Activated B cell treated with CpG ODN at 0.5 μM for 24 hours (primary cell): ENCODE measurements at regions not wholly inside any gene's neighbourhood (a gene's known extent, or its start where the extent isn't known, plus 50 kb on each side); places are given as distances from the start of the nearest gene placed in this dataset.

Source experiments
- ATAC-seq: fragments of 200-7000 bp; cut with Tn5 transposase; one replicate; pipeline ENCODE4 v1.10.0; 2021; ENCODE audit warnings: low read depth, mild to moderate bottlenecking, moderate library complexity
- CTCF ChIA-PET: fragments of 350-600 bp; sonication (Branson Sonifier 250); formaldehyde crosslinking; loops from one replicate; lab custom pipeline; 2021; ENCODE audit warnings: antibody characterized with exemption; lab: Charles Lee
- POLR2A ChIA-PET: fragments of 350-600 bp; sonication (Branson Sonifier 250); formaldehyde crosslinking; loops from one replicate; lab custom pipeline; 2021; ENCODE audit warnings: antibody characterized with exemption; lab: Charles Lee
- DNase-seq: peaks from one replicate; pipeline ENCODE4 v3.0.0; 2022
- H3K27ac Mint-ChIP-seq: one replicate; pipeline ENCODE4 v1.8.0; 2020; ENCODE audit warnings: mixed read lengths
- H3K27me3 Mint-ChIP-seq: one replicate; pipeline ENCODE4 v1.8.0; 2021; ENCODE audit warnings: mixed read lengths
- H3K36me3 Mint-ChIP-seq: one replicate; pipeline ENCODE4 v1.8.0; 2021; ENCODE audit warnings: low read depth, mixed read lengths
- H3K4me1 Mint-ChIP-seq: one replicate; pipeline ENCODE4 v1.8.0; 2021; ENCODE audit warnings: mixed read lengths
- H3K4me3 Mint-ChIP-seq: one replicate; pipeline ENCODE4 v1.8.0; 2020; ENCODE audit warnings: mild to moderate bottlenecking, mixed read lengths
- H3K9me3 Mint-ChIP-seq: one replicate; pipeline ENCODE4 v1.8.0; 2020; ENCODE audit warnings: mixed read lengths
- intact Hi-C: fragments of 100-400 bp; cut with micrococcal nuclease; formaldehyde crosslinking; loops from one replicate; pipeline ENCODE4 v1.15.1; 2024
- TF ChIP-seq, protein P1 (sequence below): fragments of 200-600 bp; IDR thresholded peaks from one replicate; pipeline ENCODE4 v1.8.0; 2022; ENCODE audit warnings: antibody characterized with exemption, mild to moderate bottlenecking

DNA sequence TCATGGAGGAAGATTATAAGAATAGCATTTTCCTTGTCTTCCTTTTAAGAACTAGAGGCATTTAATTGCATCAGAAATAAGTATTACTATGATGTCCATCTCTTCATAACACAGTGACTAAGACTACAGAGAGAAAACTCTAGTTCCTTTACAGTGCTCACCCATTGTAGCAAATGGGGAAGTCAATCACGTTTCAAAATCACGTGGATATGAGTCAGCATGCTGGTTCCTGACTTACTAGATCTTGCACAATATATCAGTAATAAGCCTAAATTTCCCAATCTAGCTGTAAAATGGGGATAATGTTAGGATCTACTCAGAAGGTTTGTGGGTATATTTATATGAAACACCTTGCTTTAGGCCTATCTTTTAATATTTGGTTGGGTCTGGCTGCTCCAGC is 254.8 kb upstream of the EOMES start:
- no peak overlapping the region for H3K27ac Mint-ChIP-seq
- no peak overlapping the region for H3K4me3 Mint-ChIP-seq
- H3K27me3 Mint-ChIP-seq: no peaks in the 10 kb centered on the region
- no peaks in the 10 kb centered on the region for H3K36me3 Mint-ChIP-seq
- POLR2A ChIA-PET: no interaction called here
- CTCF ChIA-PET: no interaction called here
- H3K9me3 Mint-ChIP-seq: peaks cover 3% of the 10 kb centered on the region
- ATAC-seq (peak; percentile 37), DNase-seq (no peak)
- no peaks in the 10 kb centered on the region for H3K4me1 Mint-ChIP-seq
- TF ChIP-seq, protein P1, sequence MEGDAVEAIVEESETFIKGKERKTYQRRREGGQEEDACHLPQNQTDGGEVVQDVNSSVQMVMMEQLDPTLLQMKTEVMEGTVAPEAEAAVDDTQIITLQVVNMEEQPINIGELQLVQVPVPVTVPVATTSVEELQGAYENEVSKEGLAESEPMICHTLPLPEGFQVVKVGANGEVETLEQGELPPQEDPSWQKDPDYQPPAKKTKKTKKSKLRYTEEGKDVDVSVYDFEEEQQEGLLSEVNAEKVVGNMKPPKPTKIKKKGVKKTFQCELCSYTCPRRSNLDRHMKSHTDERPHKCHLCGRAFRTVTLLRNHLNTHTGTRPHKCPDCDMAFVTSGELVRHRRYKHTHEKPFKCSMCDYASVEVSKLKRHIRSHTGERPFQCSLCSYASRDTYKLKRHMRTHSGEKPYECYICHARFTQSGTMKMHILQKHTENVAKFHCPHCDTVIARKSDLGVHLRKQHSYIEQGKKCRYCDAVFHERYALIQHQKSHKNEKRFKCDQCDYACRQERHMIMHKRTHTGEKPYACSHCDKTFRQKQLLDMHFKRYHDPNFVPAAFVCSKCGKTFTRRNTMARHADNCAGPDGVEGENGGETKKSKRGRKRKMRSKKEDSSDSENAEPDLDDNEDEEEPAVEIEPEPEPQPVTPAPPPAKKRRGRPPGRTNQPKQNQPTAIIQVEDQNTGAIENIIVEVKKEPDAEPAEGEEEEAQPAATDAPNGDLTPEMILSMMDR: no peak
- intact Hi-C loops: no loop called here

DNA sequence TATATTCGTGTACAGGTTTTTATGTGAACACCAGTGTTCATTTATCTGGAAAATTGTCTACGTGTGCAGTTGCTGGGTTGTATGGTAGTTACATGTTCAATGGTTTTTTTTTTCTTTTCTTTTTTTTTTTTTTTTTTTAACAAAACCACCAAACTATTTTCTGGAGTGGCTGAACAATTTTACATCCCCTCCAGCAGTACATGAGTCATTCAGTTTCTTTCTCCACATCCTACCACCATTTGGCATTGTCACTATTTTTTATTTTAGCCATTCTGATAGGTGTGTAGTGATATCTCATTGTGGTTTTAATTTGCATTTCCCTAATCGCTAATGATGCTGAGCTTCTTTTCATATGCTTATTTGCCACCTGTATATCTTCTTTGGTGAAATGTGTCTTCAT is 256.3 kb upstream of the EOMES start:
- H3K9me3 Mint-ChIP-seq: peaks cover 3% of the 10 kb centered on the region
- no peaks in the 10 kb centered on the region for H3K36me3 Mint-ChIP-seq
- POLR2A ChIA-PET: interaction anchor here (0.7 kb wide), 1 partner anchor 18 kb away, joined by 5 read pairs; no protein-coding TSS in a partner anchor
- DNase-seq: no peak
- H3K4me1 Mint-ChIP-seq: no peaks in the 10 kb centered on the region
- CTCF ChIA-PET: no interaction called here
- no peak overlapping the region for H3K4me3 Mint-ChIP-seq
- no peak for ATAC-seq
- TF ChIP-seq, protein P1: no peak
- no peak overlapping the region for H3K27ac Mint-ChIP-seq
- H3K27me3 Mint-ChIP-seq: no peaks in the 10 kb centered on the region
- intact Hi-C loops: no loop called here

DNA sequence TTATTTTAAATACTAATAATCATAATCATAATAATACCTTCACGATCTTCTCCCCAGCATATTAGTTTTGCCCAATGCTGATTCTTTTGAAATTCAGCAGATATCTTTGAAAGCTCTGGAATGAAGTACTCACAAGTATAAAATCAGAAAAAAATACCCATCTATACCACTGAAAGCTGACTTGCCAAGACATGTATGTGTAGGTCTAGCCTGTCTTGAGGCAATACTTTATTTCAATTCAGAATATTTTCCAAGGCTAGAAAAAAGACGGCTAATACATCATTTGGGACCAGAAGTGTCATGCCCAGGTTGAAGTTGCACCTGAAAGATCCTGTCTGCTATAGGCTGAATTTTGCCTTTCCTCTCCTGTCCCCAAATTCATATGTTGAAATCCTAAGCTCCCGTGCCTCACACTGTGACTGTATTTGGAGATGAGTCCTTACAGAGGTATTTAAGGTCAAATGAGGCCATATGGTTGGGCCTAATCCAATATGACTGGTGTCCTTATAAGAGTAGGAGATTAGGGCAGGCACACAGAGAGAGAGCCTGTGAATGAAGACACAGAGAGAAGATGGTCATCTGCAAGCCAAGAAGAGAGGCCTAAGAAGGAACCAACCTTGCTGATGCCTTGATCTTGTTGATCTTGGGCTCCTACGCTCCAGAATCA is 255.9 kb upstream of the CMC1 start:
- Mint-ChIP-seq H3K27me3 (no peaks in the 10 kb centered on the region), H3K36me3 (no peaks in the 10 kb centered on the region), H3K9me3 (no peaks in the 10 kb centered on the region), H3K4me3 (no peak overlapping the region), H3K27ac (no peak overlapping the region), H3K4me1 (no peaks in the 10 kb centered on the region)
- ChIA-PET CTCF (no interaction called here), POLR2A (no interaction called here)
- TF ChIP-seq, protein P1: no peak
- intact Hi-C loops: no loop called here
- no peak for DNase-seq
- no peak for ATAC-seq

DNA sequence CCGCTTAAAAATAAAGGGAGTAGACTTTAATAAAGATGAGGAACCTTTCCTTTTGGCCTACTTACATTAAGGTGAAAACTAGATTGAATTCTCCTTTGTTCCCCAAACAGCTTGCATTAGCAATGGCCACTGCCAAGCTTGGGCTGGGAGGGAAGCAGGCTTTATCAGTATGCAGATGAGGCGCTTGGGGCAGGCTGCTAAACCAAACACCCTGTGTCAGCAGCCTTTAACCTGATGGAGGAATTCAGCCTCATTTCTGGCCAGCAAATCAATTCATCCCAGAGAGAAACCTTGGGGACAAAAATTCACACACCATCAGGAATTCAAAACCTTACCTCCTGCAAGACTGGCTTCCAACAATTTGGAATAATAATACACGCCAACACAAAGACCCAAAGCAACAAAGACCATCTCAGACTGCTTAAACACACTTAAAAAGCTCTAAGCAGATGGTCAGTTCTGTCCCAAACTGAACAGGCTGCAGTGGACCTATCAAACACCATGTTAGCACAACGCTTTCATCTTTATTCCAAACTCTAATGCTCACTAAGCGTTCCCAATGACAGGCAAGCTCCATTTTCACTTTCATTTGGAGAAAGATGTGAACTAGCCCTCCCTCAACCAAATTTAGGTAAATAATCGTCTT is 255.1 kb upstream of the CMC1 start:
- CTCF ChIA-PET: no interaction called here
- Mint-ChIP-seq H3K9me3 (no peaks in the 10 kb centered on the region), H3K27me3 (no peaks in the 10 kb centered on the region), H3K36me3 (no peaks in the 10 kb centered on the region), H3K4me1 (no peaks in the 10 kb centered on the region), H3K27ac (no peak overlapping the region), H3K4me3 (no peak overlapping the region)
- no peak for ATAC-seq
- POLR2A ChIA-PET: no interaction called here
- DNase-seq: no peak
- intact Hi-C loops: no loop called here
- TF ChIP-seq, protein P1: no peak

DNA sequence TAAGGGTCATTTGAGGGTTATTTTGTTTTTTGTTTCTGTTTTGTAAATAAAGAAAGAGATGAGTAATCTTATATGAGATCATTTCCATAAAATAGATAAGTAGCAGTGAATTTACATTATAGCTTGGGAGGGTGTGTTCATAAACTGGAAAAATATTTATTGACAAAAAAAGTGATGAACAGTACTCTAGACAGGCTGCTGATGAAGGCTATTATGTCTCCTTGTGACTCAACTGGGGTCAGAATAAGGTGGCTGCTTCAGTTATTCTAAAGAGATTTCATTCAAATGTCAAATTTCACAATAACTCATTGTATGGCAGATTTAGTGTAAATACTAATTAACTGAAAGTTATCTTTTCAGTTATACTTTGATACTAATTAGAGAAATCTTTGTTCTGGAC is 251.1 kb upstream of the CMC1 start:
- intact Hi-C loops: no loop called here
- no peaks in the 10 kb centered on the region for H3K9me3 Mint-ChIP-seq
- POLR2A ChIA-PET: no interaction called here
- no peak overlapping the region for H3K4me3 Mint-ChIP-seq
- CTCF ChIA-PET: no interaction called here
- H3K27me3 Mint-ChIP-seq: no peaks in the 10 kb centered on the region
- ATAC-seq (no peak), DNase-seq (no peak)
- H3K4me1 Mint-ChIP-seq: no peaks in the 10 kb centered on the region
- TF ChIP-seq, protein P1: no peak
- no peaks in the 10 kb centered on the region for H3K36me3 Mint-ChIP-seq
- H3K27ac Mint-ChIP-seq: no peak overlapping the region
